MCF 10A (cell line): ENCODE measurements at regions not wholly inside any gene's neighbourhood (a gene's known extent, or its start where the extent isn't known, plus 50 kb on each side); places are given as distances from the start of the nearest gene placed in this dataset.

ENCODE experiments used
- BruUV-seq: library from RNA; stranded (reverse); fragments of 400-500 nt; replicated peaks from 2 replicates; lab custom pipeline; 2021; lab: Mats Ljungman, UMichigan
- CTCF ChIA-PET: fragments of 300-600 bp; sonication (Branson Sonifier 250); formaldehyde crosslinking; extraction: SDS; loops from one replicate; lab custom pipeline; 2021; ENCODE audit warnings: antibody characterized with exemption, inconsistent platforms; lab: Yijun Ruan, JAX
- POLR2A ChIA-PET: fragments of 300-600, 350-650 bp; sonication (Branson Sonifier 250); formaldehyde crosslinking; extraction: SDS; loops from one replicate; lab custom pipeline; 2020; ENCODE audit warnings: antibody characterized with exemption, inconsistent platforms; lab: Yijun Ruan, JAX
- DNase-seq: peaks from one replicate; pipeline ENCODE4 v3.0.0-alpha.2; 2018; ENCODE audit not compliant: unreplicated experiment
- H3K27ac Mint-ChIP-seq: one replicate; pipeline ENCODE4 v1.8.0; 2022; ENCODE audit warnings: mild to moderate bottlenecking, low read depth, mixed read lengths; ENCODE audit not compliant: unreplicated experiment
- H3K27me3 Mint-ChIP-seq: one replicate; pipeline ENCODE4 v1.8.0; 2022; ENCODE audit warnings: mixed read lengths; ENCODE audit not compliant: insufficient read depth, unreplicated experiment
- H3K36me3 Mint-ChIP-seq: one replicate; pipeline ENCODE4 v1.8.0; 2022; ENCODE audit warnings: mild to moderate bottlenecking, moderate library complexity, mixed read lengths; ENCODE audit not compliant: insufficient read depth, unreplicated experiment
- H3K4me1 Mint-ChIP-seq: one replicate; pipeline ENCODE4 v1.8.0; 2022; ENCODE audit warnings: mixed read lengths; ENCODE audit not compliant: insufficient read depth, unreplicated experiment
- H3K4me3 Mint-ChIP-seq: one replicate; pipeline ENCODE4 v1.8.0; 2022; ENCODE audit warnings: mild to moderate bottlenecking, moderate library complexity, mixed read lengths; ENCODE audit not compliant: unreplicated experiment
- H3K9me3 Mint-ChIP-seq: one replicate; pipeline ENCODE4 v1.8.0; 2022; ENCODE audit warnings: mixed read lengths; ENCODE audit not compliant: unreplicated experiment
- CTCF ChIP-seq: fragments of 200-600 bp; IDR thresholded peaks from one replicate; pipeline ENCODE4 v1.8.0; 2022; ENCODE audit warnings: antibody characterized with exemption, mild to moderate bottlenecking; ENCODE audit not compliant: unreplicated experiment
- intact Hi-C: fragments of 100-400 bp; cut with micrococcal nuclease; formaldehyde crosslinking; loops from 2 replicates; pipeline ENCODE4 v1.14.1; 2022

DNA sequence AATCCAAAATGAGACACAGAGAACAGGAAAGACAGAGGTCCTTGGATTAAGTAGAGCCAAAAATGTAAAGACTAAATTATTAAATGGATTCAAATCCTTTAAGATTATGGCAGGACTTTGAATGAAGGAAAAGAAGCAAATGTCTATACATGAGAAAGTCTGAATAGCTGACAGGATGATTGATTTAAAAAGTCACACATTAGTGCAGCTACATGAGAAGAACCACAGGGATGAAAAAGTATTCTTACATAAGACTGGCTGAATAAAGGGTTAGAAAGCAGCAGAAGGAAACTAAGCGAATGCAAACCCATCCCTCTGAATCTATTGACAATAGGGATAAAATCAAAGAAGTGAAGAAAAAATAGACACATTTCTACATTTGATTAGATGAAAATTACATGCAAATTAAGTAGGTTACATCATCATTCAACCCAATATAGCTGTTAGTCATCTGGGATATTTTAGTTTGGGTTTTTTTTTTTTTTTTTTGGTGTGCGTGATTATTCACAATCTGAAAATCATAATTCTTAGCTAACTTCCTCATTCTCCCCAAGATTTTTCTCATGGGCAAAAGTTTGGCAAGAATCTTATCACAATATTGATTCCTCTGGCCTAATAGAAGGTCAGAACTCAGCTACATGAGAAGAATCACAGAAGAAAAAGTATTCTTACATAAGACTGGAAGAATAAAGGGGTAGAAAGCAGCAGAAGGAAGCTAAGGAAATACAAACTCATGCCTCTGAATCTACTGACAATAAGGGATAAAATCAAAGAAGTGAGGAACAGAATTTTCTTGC is 845.4 kb downstream of the HACE1 start:
- no peak for TF ChIP-seq CTCF
- POLR2A ChIA-PET, result no interaction called here
- Mint-ChIP-seq H3K36me3 (no peaks in the 10 kb centered on the region), H3K4me3 (no peak overlapping the region), H3K4me1 (no peaks in the 10 kb centered on the region), H3K9me3 (no peaks in the 10 kb centered on the region), H3K27ac (no peak overlapping the region), H3K27me3 (no peaks in the 10 kb centered on the region)
- DNase-seq, result no peak
- BruUV-seq, result no TSS peak
- CTCF ChIA-PET, result no interaction called here
- intact Hi-C loops, result loop anchor here (10.0 kb wide), 1 partner anchor 170 kb away; no protein-coding TSS in a partner anchor

DNA sequence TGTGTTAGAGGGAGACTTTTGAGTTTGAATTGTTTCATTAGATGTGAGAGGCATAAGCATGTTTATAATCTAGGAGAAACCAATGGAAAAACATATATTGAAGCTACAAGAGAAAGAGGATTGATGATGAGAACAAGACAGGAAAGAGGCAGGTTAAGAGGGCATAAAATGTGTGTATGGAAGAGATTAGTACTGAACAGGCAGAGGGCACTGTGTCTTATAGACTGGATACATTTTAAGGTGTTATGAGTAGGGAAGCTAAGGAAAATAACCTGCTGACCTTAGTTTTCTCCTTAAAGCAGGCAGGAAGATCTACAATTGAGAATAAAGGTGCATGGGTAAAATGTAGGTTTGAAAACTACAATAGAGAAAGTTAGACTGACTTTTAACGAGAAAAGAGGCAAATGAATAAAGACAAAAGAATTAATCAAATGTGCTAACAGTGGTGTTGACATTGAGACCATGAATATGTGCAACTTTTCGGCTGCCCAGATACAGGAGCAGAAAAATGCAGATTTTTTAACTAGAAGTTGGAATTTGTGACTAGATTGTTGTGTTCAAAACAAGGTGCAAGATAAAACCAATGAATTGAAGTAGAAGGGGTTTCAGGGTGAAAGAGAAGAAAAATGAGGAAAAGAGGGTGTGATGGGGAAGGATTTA is 846.3 kb downstream of the HACE1 start:
- Mint-ChIP-seq H3K4me1 (no peaks in the 10 kb centered on the region), H3K27ac (no peak overlapping the region), H3K36me3 (no peaks in the 10 kb centered on the region), H3K9me3 (no peaks in the 10 kb centered on the region), H3K27me3 (no peaks in the 10 kb centered on the region), H3K4me3 (no peak overlapping the region)
- no TSS peak for BruUV-seq
- ChIA-PET POLR2A (no interaction called here), CTCF (interaction anchor here (0.7 to 1.1 kb wide), 2 partner anchors 15 to 76 kb away, joined by 3 to 4 read pairs; no protein-coding TSS in a partner anchor)
- TF ChIP-seq CTCF, result no peak
- DNase-seq, result no peak
- intact Hi-C loops, result loop anchor here (10.0 kb wide), 1 partner anchor 171 kb away; no protein-coding TSS in a partner anchor

GRCh38 chr6:104010897-104011296 is 848.8 kb downstream of the HACE1 start:
- CTCF ChIA-PET, result interaction anchor here (0.5 to 0.7 kb wide), 2 partner anchors 462 to 491 kb away, joined by 3 read pairs; no protein-coding TSS in a partner anchor
- intact Hi-C loops, result loop anchor here (10.0 kb wide), 1 partner anchor 174 kb away; no protein-coding TSS in a partner anchor
- H3K4me3 Mint-ChIP-seq, result no peak overlapping the region
- H3K4me1 Mint-ChIP-seq, result no peaks in the 10 kb centered on the region
- POLR2A ChIA-PET, result interaction anchor here (0.8 kb wide), 1 partner anchor 17 kb away, joined by 3 read pairs; no protein-coding TSS in a partner anchor
- no peaks in the 10 kb centered on the region for H3K27me3 Mint-ChIP-seq
- no peaks in the 10 kb centered on the region for H3K36me3 Mint-ChIP-seq
- no peak for TF ChIP-seq CTCF
- DNase-seq, result no peak
- no peak overlapping the region for H3K27ac Mint-ChIP-seq
- BruUV-seq, result no TSS peak
- no peaks in the 10 kb centered on the region for H3K9me3 Mint-ChIP-seq
